IPS DF 6.9 (cell line): ENCODE measurements at regions not wholly inside any gene's neighbourhood (a gene's known extent, or its start where the extent isn't known, plus 50 kb on each side); places are given as distances from the start of the nearest gene placed in this dataset.

Source experiments
- DNase-seq: peaks from one replicate; pipeline ENCODE4 v3.0.0-alpha.2; 2013; ENCODE audit warnings: low read depth, low spot score
- H3K27ac ChIP-seq: one replicate; pipeline ENCODE4 v1.5.1; 2013; ENCODE audit warnings: low read length, control low read depth
- H3K27me3 ChIP-seq: 2 replicates; pipeline ENCODE4 v1.6.1; 2013; ENCODE audit warnings: mild to moderate bottlenecking, low read length; ENCODE audit not compliant: control insufficient read depth, insufficient read depth
- H3K36me3 ChIP-seq: 2 replicates; pipeline ENCODE4 v1.6.1; 2013; ENCODE audit warnings: low read length; ENCODE audit not compliant: control insufficient read depth, insufficient read depth
- H3K4me1 ChIP-seq: 2 replicates; pipeline ENCODE4 v1.6.1; 2013; ENCODE audit warnings: low read length; ENCODE audit not compliant: control insufficient read depth, insufficient read depth
- H3K4me3 ChIP-seq: 2 replicates; pipeline ENCODE4 v1.5.1; 2013; ENCODE audit warnings: mild to moderate bottlenecking, low read length
- H3K9me3 ChIP-seq: 2 replicates; pipeline ENCODE4 v1.6.1; 2013; ENCODE audit warnings: low read length, inconsistent platforms; ENCODE audit not compliant: control insufficient read depth, insufficient read depth
- WGBS: extraction: QIAGEN DNeasy Blood & Tissue Kit; methylation state at CpG from one replicate; pipeline ENCODE4 v1.1.7; 2013; ENCODE audit warnings: mixed read lengths, missing lambda C conversion rate; ENCODE audit not compliant: insufficient read length, insufficient coverage; 5-methylcytosine and 5-hydroxymethylcytosine counted together

GRCh38 chr9:11233696-11234095 lies 620.9 kb upstream of the PTPRD start:
- H3K36me3 ChIP-seq: no peaks in the 10 kb centered on the region
- no peak overlapping the region for H3K4me3 ChIP-seq
- no peak for DNase-seq
- no peaks in the 10 kb centered on the region for H3K27me3 ChIP-seq
- no peaks in the 10 kb centered on the region for H3K9me3 ChIP-seq
- no CpG with 5 or more reads among the region's 1 CpG for WGBS
- no peaks in the 10 kb centered on the region for H3K4me1 ChIP-seq
- H3K27ac ChIP-seq: no peak overlapping the region

DNA sequence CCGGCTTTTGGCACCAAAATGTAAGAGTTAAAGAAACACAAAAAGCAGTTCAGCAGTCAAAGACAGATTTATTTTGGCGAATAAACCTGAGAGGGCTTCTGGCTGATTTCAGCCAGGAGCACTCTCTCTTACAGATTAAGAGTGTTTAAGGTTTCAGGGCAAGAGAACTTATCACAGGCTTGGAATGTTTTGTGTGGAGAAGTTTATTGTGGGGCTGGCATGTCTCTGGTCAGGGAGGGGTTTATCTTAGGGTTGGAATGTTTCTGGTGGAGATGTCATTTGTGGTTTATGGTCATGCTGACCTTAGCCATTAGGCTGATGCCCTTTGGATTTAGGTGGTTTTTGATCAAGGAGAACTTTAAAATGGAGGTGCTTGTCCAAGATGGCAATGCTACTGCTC lies 622.3 kb upstream of the PTPRD start:
- Histone ChIP-seq H3K36me3 (no peaks in the 10 kb centered on the region), H3K4me1 (no peaks in the 10 kb centered on the region), H3K4me3 (no peak overlapping the region), H3K27ac (no peak overlapping the region), H3K9me3 (no peaks in the 10 kb centered on the region), H3K27me3 (no peaks in the 10 kb centered on the region)
- no CpG with 5 or more reads among the region's 2 CpGs for WGBS
- DNase-seq: no peak

- whole genome bisulfite sequencing: no CpG with 5 or more reads among the region's 1 CpG
- H3K4me1 ChIP-seq: no peaks in the 10 kb centered on the region
Observed at GRCh38 chr9:11241779-11242178, 629.0 kb upstream of the PTPRD start.

DNA sequence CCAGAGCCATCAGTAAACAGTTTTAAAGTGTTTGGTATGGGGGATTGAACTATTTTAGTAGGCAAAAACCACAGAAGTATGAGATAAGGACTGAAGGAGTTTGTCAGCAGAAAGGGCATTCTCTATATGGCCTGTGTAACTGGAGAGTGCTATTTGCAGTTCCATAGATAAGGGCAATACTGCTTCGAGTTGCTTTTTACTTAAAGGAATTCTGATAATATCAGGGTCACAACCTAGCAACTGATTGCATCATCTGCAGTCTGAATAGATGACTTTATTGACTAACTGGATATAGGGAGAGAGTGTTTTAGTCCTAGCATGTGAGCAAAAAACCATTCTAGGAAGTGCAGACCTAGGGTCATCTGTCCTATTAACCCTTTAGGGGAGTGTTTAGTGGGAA lies 645.2 kb upstream of the PTPRD start:
- H3K27ac ChIP-seq: no peak overlapping the region
- WGBS: no CpG with 5 or more reads among the region's 1 CpG
- no peaks in the 10 kb centered on the region for H3K36me3 ChIP-seq
- no peak overlapping the region for H3K4me3 ChIP-seq
- no peaks in the 10 kb centered on the region for H3K27me3 ChIP-seq
- H3K4me1 ChIP-seq: no peaks in the 10 kb centered on the region
- DNase-seq: no peak
- H3K9me3 ChIP-seq: no peaks in the 10 kb centered on the region; the same call in 1 of the 2 replicates

More at GRCh38 chr9:11241779-11242178, 629.0 kb upstream of the PTPRD start:
- H3K36me3 ChIP-seq: no peaks in the 10 kb centered on the region
- H3K27me3 ChIP-seq: no peaks in the 10 kb centered on the region
- no peak overlapping the region for H3K27ac ChIP-seq
- no peak overlapping the region for H3K4me3 ChIP-seq
- no peak for DNase-seq
- H3K9me3 ChIP-seq: no peaks in the 10 kb centered on the region

DNA sequence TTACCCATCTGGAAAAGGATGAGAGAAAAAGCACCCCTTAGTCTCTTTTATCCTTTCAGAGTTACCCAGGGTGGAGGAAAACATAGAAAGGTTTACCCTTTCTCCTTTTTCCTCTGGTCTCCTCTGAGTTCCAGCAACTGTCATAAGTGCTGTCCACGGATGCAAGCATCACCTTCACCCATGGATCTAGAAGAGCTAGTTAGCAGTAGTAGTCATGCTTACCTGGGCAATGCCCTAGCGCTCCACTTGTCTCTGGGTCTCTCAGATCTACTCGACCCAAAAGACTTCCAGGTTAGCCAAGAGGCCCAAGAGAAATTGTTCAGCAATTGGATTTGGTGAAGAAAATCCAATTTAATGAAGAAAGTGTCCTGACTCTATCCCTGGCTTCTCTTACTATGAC lies 656.2 kb upstream of the PTPRD start:
- H3K27me3 ChIP-seq: no peaks in the 10 kb centered on the region
- no peak overlapping the region for H3K27ac ChIP-seq
- no peaks in the 10 kb centered on the region for H3K4me1 ChIP-seq
- peaks cover 1% of the 10 kb centered on the region; the same call in 1 of the 2 replicates for H3K9me3 ChIP-seq
- no peak overlapping the region for H3K4me3 ChIP-seq
- WGBS: no CpG with 5 or more reads among the region's 3 CpGs
- peak; percentile 7 for DNase-seq
- H3K36me3 ChIP-seq: no peaks in the 10 kb centered on the region

DNA sequence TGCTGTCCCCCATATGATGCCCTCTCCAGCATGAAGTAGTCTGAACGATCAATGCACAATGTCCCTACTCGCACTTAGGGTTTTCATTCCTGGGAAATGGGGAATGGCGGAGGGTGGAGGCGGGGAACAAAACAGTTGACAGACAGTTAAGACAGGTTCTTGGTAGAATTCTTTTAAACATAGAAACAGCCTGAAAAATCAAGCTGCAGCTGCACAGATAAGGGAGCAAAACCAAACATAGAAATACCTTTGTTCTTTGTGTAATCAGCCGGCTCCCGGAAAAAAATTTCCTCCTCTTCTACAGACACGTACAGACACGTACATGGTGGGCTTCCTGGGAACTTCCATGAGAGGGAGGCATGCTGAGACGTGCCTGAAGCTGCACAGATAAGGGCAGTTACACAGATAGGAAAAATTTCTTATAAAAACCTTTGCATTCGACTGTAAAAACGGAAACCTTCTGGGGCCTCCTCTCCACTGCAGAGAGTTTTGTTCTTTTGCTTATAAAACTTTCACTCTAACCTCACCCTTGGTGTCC lies 662.4 kb upstream of the PTPRD start:
- Histone ChIP-seq H3K4me3 (no peak overlapping the region), H3K4me1 (no peaks in the 10 kb centered on the region), H3K27me3 (no peaks in the 10 kb centered on the region), H3K27ac (no peak overlapping the region), H3K36me3 (no peaks in the 10 kb centered on the region), H3K9me3 (no peaks in the 10 kb centered on the region)
- DNase-seq: no peak
- no CpG with 5 or more reads among the region's 11 CpGs for WGBS

GRCh38 chr9:11312966-11313365 lies 700.2 kb upstream of the PTPRD start:
- WGBS: no CpG with 5 or more reads among the region's 2 CpGs
- DNase-seq: no peak
- H3K4me3 ChIP-seq: no peak overlapping the region
- H3K27ac ChIP-seq: no peak overlapping the region
- H3K36me3 ChIP-seq: no peaks in the 10 kb centered on the region
- H3K4me1 ChIP-seq: no peaks in the 10 kb centered on the region
- no peaks in the 10 kb centered on the region for H3K27me3 ChIP-seq
- no peaks in the 10 kb centered on the region for H3K9me3 ChIP-seq

DNA sequence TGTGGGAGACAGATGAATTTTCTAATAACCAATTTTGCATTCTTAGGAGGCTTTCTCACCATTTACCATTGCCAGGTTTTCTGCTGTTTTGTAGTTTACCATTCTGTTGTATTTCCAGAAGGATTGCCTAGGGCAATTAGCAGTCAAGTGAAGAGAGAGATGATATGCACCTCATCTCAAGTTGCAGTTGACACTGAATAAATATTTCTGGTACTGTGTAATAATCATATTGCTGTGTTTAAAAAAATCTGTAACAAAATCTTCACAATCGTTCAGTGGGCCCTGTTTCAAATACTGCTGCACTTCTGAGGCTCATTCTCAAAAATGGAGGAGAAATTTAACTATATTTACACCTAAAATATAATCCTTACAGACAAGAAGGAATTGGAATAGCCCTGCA lies 706.1 kb upstream of the PTPRD start:
- no peaks in the 10 kb centered on the region for H3K27me3 ChIP-seq
- no peak for DNase-seq
- no peak overlapping the region for H3K4me3 ChIP-seq
- no CpG with 5 or more reads among the region's 1 CpG for WGBS
- H3K4me1 ChIP-seq: no peaks in the 10 kb centered on the region
- H3K27ac ChIP-seq: no peak overlapping the region
- no peaks in the 10 kb centered on the region for H3K36me3 ChIP-seq
- H3K9me3 ChIP-seq: no peaks in the 10 kb centered on the region

- Histone ChIP-seq H3K4me3 (no peak overlapping the region), H3K27ac (no peak overlapping the region), H3K36me3 (no peaks in the 10 kb centered on the region), H3K27me3 (no peaks in the 10 kb centered on the region), H3K4me1 (no peaks in the 10 kb centered on the region), H3K9me3 (no peaks in the 10 kb centered on the region)
- DNase-seq: peak; percentile 22
- WGBS: no CpG with 5 or more reads among the region's 5 CpGs
Observed at GRCh38 chr9:11319538-11319937, 706.7 kb upstream of the PTPRD start.

DNA sequence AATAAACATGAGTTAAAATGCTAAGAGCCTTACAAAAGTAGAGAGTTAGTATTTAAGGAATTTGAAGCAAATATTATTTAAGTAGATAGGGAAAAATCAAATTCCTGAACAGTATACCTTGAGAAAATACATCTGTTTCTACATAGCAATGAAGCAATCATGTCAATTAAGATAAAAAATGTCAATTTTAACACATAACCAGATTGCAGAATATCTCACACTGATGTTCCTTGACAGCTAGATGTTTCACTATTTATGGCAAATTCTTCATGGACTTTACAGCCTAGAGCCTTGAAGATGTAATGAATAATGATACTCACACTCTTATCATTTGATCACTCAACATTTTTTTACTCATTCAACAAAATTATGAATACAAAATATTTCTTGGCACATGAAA lies 708.2 kb upstream of the PTPRD start:
- Histone ChIP-seq H3K27me3 (no peaks in the 10 kb centered on the region), H3K9me3 (no peaks in the 10 kb centered on the region), H3K27ac (no peak overlapping the region), H3K36me3 (no peaks in the 10 kb centered on the region), H3K4me1 (no peaks in the 10 kb centered on the region), H3K4me3 (no peak overlapping the region)
- DNase-seq: no peak

GRCh38 chr9:11323457-11323856 lies 710.7 kb upstream of the PTPRD start:
- Histone ChIP-seq H3K4me1 (no peaks in the 10 kb centered on the region), H3K27me3 (no peaks in the 10 kb centered on the region), H3K36me3 (no peaks in the 10 kb centered on the region), H3K4me3 (no peak overlapping the region), H3K9me3 (no peaks in the 10 kb centered on the region), H3K27ac (no peak overlapping the region)
- DNase-seq: no peak
- no CpG with 5 or more reads among the region's 1 CpG for WGBS
